Heart right ventricle (tissue), 16 donors: ENCODE measurements at regions not wholly inside any gene's neighbourhood (a gene's known extent, or its start where the extent isn't known, plus 50 kb on each side); places are given as distances from the start of the nearest gene placed in this dataset.

Experiments used
- ATAC-seq, 8 donors: fragments of 200-7000 bp; cut with Tn5 transposase; one replicate each; pipeline ENCODE4 v1.9.1; 2020; ENCODE audit warnings: mild to moderate bottlenecking in 8 of 8, moderate library complexity in 8 of 8, moderate number of reproducible peaks in 1 of 8
- DNase-seq, 2 donors: peaks; one replicate each; pipeline ENCODE4 v3.0.0-alpha.2; 2020
- H3K27ac ChIP-seq, 10 donors: fragments of 200-600 bp; sonication (generic) in 2 of 10; one replicate each; pipeline versions ENCODE4 v1.5.0 to v1.8.0; 2020 to 2022; ENCODE audit warnings: mild to moderate bottlenecking in 3 of 10
- H3K27me3 ChIP-seq, 7 donors: fragments of 200-600 bp; one replicate each; pipeline ENCODE4 v1.8.0; 2021 to 2022; ENCODE audit warnings: mild to moderate bottlenecking in 2 of 7
- H3K36me3 ChIP-seq, 9 donors: fragments of 200-600 bp; sonication (generic) in 1 of 9; one replicate each; pipeline versions ENCODE4 v1.5.0 to v1.8.0; 2020 to 2022; ENCODE audit warnings: mild to moderate bottlenecking in 2 of 9
- H3K4me1 ChIP-seq, 9 donors: fragments of 200-600 bp; sonication (generic) in 1 of 9; one replicate each; pipeline versions ENCODE4 v1.5.0 to v1.8.0; 2020 to 2022; ENCODE audit warnings: mild to moderate bottlenecking in 4 of 9
- H3K4me3 ChIP-seq, 10 donors: fragments of 200-600 bp; sonication (generic) in 2 of 10; one replicate each; pipeline versions ENCODE4 v1.5.0 to v1.8.0; 2020 to 2022; ENCODE audit warnings: mild to moderate bottlenecking in 7 of 10, moderate library complexity in 2 of 10
- H3K9me3 ChIP-seq, 11 donors: fragments of 200-600 bp in 10 of 11; sonication (generic) in 2 of 11; one replicate each; pipeline versions ENCODE4 v1.5.0 to v1.8.0; 2013 to 2022; ENCODE audit warnings: mild to moderate bottlenecking in 2 of 11, control low read depth in 1 of 11, moderate library complexity in 1 of 11
- CTCF ChIP-seq, 9 donors: fragments of 200-600 bp; sonication (generic) in 2 of 9; IDR thresholded peaks; one replicate each; pipeline versions ENCODE4 v1.5.0 to v1.8.0; 2021 to 2022; ENCODE audit warnings: antibody characterized with exemption in 9 of 9, mild to moderate bottlenecking in 5 of 9, moderate library complexity in 1 of 9
- WGBS, 2 donors: extraction: QIAGEN DNeasy Blood & Tissue Kit; methylation state at CpG; one replicate each; pipeline ENCODE4 v1.1.7; 2013; ENCODE audit warnings: inconsistent platforms in 1 of 2; 5-methylcytosine and 5-hydroxymethylcytosine counted together
- intact Hi-C, 10 donors: fragments of 100-400 bp; cut with DNase I; formaldehyde crosslinking; loops; one replicate each; pipeline versions ENCODE4 v1.11.1 to v1.14.2; 2022
- donor health status: Arrhythmogenic right ventricular cardiomyopathy.
- donor health status: ischemic (EF 13 %, LVEDD 7.1; RV severe dilation, severe dysfunction).
- donor health status: healthy with polysubstance abuse.
- donor health status: DM: no; HTN: yes; CAD: no.
- donor health status: DM: no; HTN: no; CAD: no.
- donor health status: ischemic (EF 25% LVEDD 6.9; RV normal size, moderate dysfunction).
- donor health status: ischemic (EF 25% LVEDD 5.7; RV mildly dilated, moderate dysfunction).
- donor health status: healthy.
- donor health status: DM: yes; HTN: yes; CAD: no.
- donor health status: Ischemic cardiomyopathy.
- donor health status: ischemic (EF 35%, LVEDD 5.7; RV mildly dilated, moderate dysfunction).
- donor health status: nonischemic (EF 11% LVEDD 7.7; RV severe dilation, severe dysfunction).
- donor health status: DM: yes; HTN: yes; CAD: no.
- donor health status: PGD.
- donor health status: ischemic (EF 29% LVEDD 5.4; RV normal size, mild dysfunction).
- donor health status: nonischemic (EF 23%, LVEDD 6.1; RV moderate dilation, normal function).

GRCh38 chr1:219741011-219741970 is 128.4 kb upstream of the ZC3H11B start:
- intact Hi-C loops: loop anchor here in 3 of 10 donors (1.0 to 10.0 kb wide), 4 partner anchors 51 to 76 kb away; no protein-coding TSS in a partner anchor
- peak overlapping the region in 9 of 10 donors; percentile 23 to 40 (median 32) for H3K4me3 ChIP-seq
- H3K9me3 ChIP-seq: no peaks in the 10 kb centered on the region
- no peaks in the 10 kb centered on the region for H3K36me3 ChIP-seq
- no peak for TF ChIP-seq CTCF (IDR thresholded peaks at IDR 0.05)
- 32 to 50% methylated on average over 4 of the region's 4 CpGs for WGBS, 2 donors
- H3K27me3 ChIP-seq: no peaks in the 10 kb centered on the region
- DNase-seq (no peak), ATAC-seq (peak; percentile 20 to 92 (median 66))
- peak overlapping the region; percentile 31 to 80 (median 68) for H3K27ac ChIP-seq
- H3K4me1 ChIP-seq: peaks cover 0 to 21% (median 4%) of the 10 kb centered on the region in 9 donors

GRCh38 chr1:219733511-219734174 is 120.7 kb upstream of the ZC3H11B start:
- Histone ChIP-seq H3K36me3 (no peaks in the 10 kb centered on the region), H3K4me1 (peaks cover 0 to 9% (median 0%) of the 10 kb centered on the region in 9 donors), H3K4me3 (no peak overlapping the region), H3K27ac (no peak overlapping the region), H3K9me3 (peaks cover 0 to 7% (median 0%) of the 10 kb centered on the region in 11 donors), H3K27me3 (no peaks in the 10 kb centered on the region)
- ATAC-seq: peak in 1 of 8 donors; percentile 34
- WGBS, 2 donors: 74 to 76% methylated on average over 5 of the region's 5 CpGs
- no peak for DNase-seq
- intact Hi-C loops: no loop called here
- TF ChIP-seq CTCF (IDR thresholded peaks at IDR 0.05): no peak

GRCh38 chr1:219732814-219733491 is 120.0 kb upstream of the ZC3H11B start:
- H3K36me3 ChIP-seq: no peaks in the 10 kb centered on the region
- H3K9me3 ChIP-seq: peaks cover 0 to 14% (median 0%) of the 10 kb centered on the region in 11 donors
- DNase-seq: no peak
- peaks cover 0 to 9% (median 0%) of the 10 kb centered on the region in 9 donors for H3K4me1 ChIP-seq
- intact Hi-C loops: no loop called here
- 79 to 100% methylated on average over 2 of the region's 2 CpGs for WGBS, 2 donors
- no peak overlapping the region for H3K4me3 ChIP-seq
- ATAC-seq: peak in 1 of 8 donors; percentile 17
- no peak overlapping the region for H3K27ac ChIP-seq
- TF ChIP-seq CTCF (IDR thresholded peaks at IDR 0.05): no peak
- H3K27me3 ChIP-seq: no peaks in the 10 kb centered on the region

GRCh38 chr1:219731771-219732170 is 118.9 kb upstream of the ZC3H11B start:
- no peak overlapping the region for H3K27ac ChIP-seq
- no peak for ATAC-seq
- no peak overlapping the region for H3K4me3 ChIP-seq
- 87 to 93% methylated on average over 2 of the region's 2 CpGs for WGBS, 2 donors
- H3K4me1 ChIP-seq: peaks cover 0 to 9% (median 0%) of the 10 kb centered on the region in 9 donors
- DNase-seq: no peak
- no peak for TF ChIP-seq CTCF (IDR thresholded peaks at IDR 0.05)
- intact Hi-C loops: no loop called here
- no peaks in the 10 kb centered on the region for H3K36me3 ChIP-seq
- peaks cover 0 to 25% (median 6%) of the 10 kb centered on the region in 11 donors for H3K9me3 ChIP-seq
- no peaks in the 10 kb centered on the region for H3K27me3 ChIP-seq
